Activated T-helper 1 cell treated with Interleukin-2 at 50 U/mL for 16 hours (primary cell): ENCODE measurements at regions not wholly inside any gene's neighbourhood (a gene's known extent, or its start where the extent isn't known, plus 50 kb on each side); places are given as distances from the start of the nearest gene placed in this dataset.
"Not testable (repeated sequence)": the region's sequence is repeated elsewhere in the genome, so short reads cannot be mapped to it uniquely, and the experiment has no call there.

ENCODE experiments used
- DNase-seq: peaks from one replicate; pipeline ENCODE4 v3.0.0-alpha.2; 2020; ENCODE audit warnings: low read depth

DNA sequence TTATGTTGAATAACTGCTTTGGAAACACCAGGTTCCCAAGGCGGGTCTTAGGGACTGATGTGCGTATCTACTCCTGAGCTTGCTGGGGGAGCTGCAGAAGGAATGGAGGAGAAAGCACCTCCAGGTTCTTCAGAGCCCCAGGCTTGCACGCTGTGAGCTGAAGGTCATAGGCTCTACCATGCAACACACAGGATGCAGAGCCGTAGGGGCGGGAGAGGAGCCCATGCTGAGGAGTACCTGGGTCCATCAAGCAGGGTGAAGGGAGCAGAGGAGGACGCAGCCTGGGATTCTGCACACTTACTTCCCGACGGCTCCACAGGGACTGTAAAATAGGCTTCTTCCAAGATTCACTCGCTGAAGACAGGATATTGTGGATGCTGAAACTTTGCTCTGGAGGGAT lies 426.5 kb upstream of the FRG1 start:
- no peak for DNase-seq

DNA sequence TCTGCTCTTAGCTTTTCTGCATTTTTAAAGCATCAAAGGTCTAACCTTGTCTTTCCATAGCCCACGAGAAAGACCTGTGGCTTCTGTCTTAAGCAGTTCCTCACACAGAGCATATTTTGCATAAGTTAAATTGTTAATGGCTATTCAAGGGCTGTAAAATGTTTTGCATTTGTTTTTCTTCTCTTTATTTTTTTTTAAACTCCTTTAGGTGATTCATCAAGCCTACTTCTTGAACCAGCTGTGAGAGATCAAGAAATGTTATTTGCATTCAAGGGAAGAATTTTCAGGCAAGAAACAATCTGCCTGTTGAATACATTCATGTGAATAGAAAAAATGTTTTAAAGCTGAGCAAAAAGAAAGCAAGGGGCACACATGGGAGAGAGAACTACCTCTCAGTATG lies 423.8 kb upstream of the FRG1 start:
- no peak for DNase-seq

DNA sequence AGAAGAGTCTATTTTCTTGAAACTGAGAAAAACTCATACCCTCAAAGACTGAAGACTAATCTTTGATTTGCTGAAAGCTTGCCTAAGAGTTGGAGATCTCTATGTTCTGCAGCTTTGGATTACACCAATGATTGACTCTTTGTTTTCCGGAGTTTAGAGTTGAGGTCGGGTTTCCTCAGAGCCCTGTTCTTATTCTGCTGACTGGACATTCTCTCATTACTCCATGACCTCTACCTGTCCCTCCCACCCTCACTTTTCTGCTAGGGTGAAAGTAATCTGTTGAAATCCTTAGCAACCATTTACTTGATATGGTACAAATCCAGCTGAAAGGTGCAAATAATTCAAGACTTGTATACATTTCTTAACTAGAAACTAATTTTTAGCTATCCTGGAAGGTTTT lies 421.5 kb upstream of the FRG1 start:
- no peak for DNase-seq

DNA sequence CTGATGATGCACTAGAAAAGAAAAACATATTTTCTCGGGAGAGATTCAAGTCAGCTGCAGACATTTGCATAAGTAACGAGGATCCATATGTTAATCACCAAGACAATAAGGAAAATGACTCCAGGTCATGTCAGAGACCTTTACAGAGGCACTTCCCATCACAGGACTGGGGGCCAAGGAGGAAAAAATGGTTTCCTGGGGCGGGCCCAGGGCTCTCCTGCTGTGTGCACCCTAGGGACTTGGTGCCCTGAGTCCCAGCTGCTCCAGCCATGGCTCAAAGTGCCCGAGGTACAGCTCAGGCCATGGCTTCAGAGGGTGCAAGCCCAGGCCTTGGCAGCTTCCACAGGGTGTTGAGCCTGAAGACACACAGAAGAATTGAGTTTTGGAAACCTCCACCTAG lies 415.4 kb upstream of the FRG1 start:
- no peak for DNase-seq

DNA sequence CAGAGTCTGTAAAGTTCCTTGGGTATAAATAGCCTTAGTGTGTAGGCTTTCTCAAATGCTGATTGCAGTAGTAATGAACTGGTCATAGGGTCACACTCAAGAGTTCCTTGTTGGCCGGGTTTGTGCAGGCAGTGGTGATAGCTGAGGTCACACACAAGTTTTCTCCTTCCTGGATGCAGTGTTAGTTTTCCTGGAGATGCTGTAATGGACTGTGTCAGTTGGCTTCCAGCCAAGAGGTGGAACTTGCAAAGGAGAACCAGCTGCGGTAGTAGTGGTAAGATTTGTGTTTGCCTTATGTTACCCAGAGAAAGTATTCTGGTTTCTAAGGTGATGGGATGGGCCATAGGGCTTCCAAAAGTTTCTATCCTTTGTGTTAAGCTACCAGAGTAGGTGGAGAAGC lies 409.8 kb upstream of the FRG1 start:
- DNase-seq: no peak

DNA sequence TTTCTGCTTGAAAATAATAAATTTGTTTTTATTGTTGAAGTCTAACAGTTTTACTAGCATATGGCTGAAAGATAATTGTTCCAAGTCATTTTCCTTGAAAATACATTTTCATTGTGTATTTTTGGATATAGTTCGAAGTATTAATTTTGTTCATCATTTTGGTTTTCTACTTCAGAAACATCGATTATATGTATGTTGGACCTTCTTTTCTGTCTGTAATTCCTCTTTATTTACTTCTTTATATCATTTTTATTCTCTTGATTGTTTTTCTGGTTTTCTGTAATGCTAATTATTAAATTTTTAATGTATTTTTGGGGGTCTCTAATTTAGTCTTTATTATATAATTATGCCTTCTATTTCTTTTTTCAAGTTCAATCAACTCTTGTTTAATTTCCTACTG lies 407.1 kb upstream of the FRG1 start:
- no peak for DNase-seq

DNA sequence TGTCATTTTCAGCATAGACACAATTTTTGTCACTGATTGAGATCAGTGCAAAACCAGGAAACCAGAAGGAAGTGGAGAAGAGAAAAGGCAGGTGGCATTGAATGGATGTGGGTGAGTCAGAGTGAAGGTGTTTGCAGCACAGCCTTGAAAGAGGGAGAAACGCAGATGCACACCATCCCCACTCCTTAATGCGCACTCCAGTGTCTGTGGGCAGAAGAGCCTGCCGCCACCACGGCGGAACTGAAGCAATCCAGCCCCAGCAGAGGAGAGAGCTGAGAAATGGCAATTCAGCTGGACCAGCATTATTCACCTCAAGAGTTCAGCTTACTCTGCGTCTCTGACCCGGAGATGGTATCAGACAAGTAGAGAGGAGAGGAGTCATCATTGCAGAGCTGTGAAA lies 393.1 kb upstream of the FRG1 start:
- no peak for DNase-seq

DNA sequence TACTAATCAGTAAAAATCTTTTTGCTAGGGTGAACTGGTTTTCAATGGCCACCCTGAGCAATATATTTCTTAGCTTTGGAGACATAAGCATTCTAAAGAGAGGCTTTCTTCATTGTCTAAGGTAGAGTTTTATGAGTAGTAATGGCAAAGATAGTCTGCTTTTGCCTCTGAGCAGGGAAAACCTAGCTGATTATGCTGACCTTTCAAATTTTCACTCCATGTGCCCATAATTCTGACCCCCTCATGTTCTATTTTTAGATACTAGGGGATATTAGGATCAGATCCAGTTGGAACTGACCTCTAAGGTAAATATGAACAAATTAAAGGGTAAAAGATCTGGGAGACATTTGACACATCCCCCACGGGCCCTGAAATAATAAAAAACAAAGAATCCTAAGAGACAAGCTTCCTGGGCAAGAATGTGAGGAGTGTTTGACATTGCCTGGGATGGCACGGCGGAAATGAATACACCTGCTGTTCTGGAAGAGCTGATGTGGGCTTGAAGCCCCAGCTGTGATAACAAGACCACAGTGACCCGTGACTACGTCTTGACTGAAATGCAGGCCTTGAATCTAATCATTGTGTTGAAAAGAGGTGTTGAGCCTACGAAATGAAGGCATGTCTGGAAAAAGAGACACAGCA lies 392.1 kb upstream of the FRG1 start:
- DNase-seq: no peak

DNA sequence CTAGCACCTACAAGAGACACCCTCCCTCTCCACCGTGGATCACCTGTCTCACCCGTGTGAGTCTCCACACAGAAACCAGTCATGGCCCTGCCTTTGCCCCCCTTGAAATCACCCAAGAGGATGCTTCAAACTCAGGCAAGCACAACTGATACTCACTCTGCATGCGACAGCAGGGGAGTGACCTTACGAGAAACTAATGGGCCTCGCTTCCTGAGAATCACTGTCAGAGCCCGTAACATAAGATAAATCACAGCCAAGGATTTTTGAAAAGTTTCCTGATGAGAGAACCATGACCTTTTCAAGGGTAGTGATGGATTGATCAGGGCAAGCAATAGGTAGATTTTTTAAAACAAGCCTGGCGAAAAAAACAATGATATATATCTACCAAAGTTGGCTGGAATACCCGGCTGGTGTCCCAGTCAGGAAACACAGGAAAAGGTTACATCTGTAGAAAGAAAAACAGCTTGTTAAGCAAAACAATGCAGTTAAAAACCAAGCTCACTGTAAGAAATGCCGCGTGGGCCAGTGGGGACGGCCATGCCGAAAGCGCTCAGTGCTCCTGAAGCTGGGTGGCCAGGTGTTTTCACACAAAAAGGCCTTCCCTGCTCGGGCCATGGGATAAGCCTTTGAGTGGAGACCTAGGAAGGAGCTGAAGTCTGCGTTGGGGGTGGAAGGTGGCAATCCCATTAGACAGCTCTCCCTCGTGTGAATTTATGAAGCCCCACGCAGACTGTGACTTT lies 388.6 kb upstream of the FRG1 start:
- DNase-seq: not testable (repeated sequence)

DNA sequence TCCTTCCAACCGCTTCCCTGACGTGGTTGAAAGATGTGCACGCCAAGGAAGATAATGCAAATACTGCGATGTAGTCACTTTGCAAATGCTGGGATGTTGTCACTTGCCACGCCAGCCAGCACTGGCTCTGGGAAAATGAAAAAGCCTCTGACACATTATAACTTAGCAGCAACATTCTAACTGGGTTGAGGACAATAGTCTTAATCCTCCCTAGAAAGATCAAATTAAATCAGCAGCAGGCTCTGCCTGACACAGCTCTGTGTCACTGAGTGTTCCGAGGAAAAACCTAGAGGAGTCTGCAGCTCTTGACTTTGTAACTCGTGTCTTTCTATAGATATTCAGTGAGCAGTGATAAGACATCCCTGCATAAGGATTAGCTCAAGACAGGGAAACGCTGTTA lies 380.1 kb upstream of the FRG1 start:
- DNase-seq: not testable (repeated sequence)

DNA sequence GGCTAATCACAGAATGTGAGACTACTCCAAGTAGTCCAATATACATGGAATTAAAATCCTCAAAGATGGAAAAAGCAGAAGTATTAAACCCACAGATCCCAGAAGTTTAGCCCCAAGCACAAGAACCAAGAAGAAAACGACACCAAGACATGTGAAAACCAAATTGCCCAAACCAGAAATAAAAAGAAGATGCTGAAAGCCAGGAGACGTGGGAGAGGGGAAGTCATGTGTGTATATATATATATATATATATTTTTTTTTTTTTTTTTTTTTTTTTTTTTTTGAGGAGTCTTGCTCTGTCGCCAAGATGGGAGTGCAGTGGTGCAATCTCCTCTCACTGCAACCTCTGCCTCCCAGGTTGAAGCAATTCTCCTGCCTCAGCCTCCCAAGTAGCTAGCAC lies 376.9 kb upstream of the FRG1 start:
- not testable (repeated sequence) for DNase-seq

DNA sequence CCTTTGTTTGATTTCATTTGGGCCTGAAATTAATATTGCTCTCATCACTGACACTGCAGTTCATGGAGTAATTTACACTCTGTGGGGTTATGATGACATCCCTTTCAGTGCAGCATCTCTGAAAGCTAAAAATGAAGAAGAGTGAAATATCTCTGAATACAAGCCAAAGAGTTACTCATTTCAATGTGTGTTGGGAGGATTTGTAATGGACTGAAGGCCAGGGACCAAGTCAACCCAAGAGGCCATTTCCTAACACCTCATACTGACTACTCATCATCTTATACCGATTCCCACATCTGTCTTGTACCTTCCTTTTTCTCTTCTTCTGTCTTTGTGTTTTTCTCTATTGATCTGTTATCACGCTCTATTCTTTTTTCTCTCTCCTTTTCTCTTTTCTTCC lies 374.4 kb upstream of the FRG1 start:
- not testable (repeated sequence) for DNase-seq

DNA sequence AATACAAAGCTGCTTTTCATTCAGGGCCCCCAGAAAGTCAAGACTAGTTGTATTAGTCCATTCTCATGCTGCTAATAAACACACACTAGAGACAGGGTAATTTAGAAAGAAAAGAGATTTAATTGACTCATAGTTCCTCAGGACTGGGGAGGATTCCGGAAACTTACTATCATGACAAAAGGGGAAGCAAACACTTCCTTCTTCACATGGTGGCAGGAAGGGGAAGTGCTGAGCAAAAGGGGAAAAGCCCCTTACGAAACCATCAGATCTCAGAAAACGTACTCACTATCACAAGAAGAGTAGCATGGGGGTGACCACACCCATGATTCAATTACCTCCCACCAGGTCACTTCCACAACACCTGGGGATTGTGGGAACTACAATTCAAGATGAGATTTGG lies 373.8 kb upstream of the FRG1 start:
- not testable (repeated sequence) for DNase-seq

DNA sequence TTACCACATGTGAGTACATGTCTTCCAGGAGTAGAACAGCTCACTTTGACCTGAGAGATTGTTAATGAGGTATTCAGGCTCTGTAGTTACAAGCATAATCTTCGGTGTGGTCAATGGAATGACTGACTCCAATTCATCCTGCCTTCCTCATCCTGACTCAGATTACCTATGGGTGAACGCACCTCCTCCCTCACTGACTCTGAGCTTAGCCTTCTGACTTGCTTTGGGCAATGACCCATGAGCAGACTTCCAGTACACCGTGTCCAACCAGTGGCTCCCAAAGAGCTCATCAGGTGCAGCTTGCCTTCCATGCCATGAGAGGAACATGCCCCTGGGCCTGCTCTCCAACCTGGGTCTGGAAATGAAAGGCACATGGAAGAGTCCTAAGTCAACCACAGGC lies 361.0 kb upstream of the FRG1 start:
- DNase-seq: not testable (repeated sequence)

DNA sequence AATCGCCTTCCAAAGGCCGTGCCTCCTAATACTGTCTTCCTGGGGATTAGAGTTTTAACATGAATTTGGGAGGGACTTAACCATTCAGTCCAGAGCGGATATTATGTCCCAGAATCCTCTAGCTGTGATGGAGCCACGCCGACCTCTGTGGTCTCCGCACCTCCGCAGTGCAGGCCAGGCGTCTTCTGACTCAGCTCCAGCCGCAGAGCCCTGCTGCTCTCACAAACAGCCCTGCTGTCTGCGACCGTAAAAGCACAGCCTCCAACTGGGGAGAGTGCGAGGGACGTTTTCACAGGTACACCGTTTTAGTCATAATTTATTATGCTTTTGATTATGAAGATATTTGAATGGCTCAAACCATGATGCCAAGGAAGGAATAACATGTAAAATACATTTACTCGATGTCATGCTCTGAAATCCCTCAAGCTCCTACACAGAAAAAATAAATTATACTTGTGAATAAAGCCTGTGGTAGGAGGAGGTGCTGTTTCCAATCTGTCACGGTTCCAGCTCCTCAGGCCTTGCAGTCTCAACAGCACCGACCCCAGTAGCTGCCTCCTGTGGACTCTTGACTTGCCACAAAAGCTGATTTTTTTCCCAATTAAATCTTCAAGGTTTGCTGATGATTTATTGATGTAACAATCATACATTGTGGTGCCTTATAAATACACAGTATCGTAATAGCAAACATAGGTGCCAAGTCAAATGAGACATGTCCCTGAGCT lies 353.6 kb upstream of the FRG1 start:
- DNase-seq: not testable (repeated sequence)

DNA sequence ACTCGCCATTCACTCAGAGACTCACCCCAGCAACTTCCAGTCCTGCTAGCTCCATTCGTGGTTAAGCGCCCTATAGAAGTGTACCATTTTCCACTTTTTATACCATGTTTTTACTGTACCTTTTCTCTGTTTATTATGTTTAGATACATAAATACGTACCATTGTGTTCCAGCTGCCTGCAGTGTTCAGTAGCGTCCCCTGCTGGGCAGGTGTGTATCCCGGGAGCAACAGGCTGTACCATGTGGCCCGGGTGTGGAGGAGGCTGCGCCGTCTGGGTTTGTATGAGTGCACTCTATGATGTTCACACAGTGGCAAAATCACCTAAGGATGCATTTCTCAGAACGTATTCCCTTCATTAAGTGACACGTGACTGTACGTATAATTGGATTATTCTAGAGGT lies 351.5 kb upstream of the FRG1 start:
- DNase-seq: not testable (repeated sequence)

DNA sequence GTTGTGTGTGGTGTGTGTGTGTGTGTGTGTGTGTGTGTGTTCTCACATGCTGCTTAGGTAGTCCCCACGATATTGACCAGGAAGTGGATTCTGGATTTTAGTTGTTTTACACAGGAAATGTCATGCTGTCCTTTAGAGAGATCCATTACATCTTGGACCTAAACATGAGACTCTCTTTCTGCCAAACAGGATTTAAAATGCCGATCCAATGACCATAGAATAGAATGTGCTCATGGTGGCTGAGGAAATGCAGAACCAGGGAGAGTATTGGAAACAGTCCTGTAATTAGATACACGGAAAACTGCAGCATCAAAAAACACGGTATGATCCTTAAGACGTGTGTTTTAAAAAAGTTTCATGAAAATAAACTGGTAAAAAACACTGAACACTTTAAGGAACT lies 347.8 kb upstream of the FRG1 start:
- DNase-seq: no peak

DNA sequence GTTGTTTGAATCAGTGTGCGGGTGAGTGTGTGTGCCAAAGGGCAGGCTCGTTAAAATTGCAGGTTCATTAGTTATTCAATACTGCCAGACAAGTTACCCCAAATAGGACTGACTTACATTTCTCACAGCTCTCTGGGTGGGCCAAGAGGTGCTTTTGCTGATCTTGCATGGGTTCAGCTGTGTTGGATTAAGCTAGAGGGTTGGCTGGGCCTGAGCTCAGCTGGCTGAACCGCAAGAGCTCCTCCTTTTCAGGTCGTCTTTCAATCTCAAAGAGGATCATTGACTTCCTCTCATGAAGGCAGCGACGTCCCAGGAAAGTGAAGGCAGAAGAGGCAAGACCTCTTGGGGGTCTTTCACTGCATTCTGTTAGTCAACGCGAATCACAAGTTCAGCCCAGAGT lies 343.3 kb upstream of the FRG1 start:
- DNase-seq: no peak

DNA sequence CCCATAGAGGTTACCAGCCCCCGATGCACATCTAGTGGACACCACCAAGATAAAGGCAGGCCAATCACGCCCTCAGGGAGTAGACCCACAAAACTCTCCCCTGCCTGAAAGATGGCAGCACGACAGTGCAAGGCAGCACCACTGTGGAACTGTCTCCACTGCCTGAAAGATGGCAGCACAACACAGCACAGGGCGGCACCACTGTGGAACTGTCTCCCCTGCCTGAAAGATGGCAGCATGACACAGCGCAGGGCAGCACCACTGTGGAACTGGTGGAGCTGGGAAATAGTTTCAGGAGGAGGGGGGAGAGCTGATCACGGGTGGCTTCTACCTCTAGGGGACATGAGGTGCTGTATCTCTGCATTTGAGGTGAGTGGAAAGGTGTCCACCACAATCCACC lies 340.4 kb upstream of the FRG1 start:
- DNase-seq: no peak

DNA sequence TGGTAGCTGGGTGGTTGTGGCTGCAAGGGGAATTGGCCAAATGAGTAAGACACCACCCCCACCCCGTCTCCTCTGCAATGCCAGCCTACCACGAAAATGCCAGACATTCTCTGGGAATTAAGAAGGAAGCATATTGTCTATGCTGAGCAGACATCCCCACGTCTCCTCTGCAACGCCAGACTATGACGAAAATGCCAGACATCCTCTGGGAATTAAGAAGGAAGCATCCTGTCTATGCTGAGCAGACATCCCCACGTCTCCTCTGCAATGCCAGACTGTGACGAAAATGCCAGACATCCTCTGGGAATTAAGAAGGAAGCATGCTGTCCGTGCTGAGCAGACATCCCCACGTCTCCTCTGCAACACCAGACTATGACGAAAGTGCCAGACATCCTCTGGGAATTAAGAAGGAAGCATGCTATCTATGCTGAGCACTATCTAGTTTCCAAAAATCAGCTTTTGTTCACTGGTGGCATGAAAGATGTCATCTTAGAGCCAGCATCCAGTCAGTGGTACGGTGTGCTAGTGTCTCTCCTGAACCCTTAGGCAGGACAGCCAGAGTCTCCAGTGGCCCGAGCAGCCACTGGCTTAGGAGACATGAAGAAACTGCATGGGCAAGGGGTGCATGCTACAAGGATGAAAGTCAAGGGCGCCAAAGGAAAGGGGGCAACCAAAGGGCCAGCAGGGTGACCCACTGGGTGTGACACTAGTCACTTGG lies 339.8 kb upstream of the FRG1 start:
- DNase-seq: no peak

DNA sequence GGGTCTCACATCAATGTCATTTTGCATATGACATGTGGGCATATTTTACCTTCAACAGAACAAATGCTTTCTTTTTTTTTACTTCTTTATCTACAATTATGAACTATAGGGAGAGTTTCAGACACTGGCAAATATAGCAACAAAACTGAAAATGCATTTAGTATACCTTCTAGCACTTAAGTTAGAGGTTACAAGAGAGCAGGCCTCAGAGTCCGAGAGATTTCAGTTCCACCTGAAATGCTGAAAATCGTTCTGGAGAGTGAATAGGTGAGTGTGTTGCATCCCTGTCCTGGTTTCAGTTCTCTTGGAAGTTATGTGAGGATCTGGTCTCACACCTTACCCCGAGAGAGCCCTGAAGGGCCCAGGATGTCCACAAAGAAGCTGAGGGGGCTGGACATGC lies 337.8 kb upstream of the FRG1 start:
- DNase-seq: not testable (repeated sequence)

DNA sequence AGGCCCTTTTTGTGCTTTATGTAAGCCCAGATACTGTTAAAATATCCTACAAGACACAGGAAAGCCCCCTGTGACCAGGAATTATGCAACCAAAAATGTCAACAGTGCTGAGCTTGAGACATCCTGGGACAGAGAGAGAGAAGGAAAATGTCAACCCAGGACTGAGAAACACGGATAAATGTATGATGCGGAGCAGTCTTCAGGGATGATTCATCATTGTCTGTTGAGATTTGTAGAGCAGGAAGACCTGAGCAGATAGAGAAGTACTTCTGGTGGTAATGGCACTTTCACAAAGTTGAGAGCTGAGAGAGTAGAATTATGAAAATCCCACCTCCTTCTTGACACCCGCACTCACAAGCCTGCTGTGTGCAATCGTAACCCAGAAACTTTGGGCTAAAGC lies 330.1 kb upstream of the FRG1 start:
- DNase-seq: not testable (repeated sequence)

DNA sequence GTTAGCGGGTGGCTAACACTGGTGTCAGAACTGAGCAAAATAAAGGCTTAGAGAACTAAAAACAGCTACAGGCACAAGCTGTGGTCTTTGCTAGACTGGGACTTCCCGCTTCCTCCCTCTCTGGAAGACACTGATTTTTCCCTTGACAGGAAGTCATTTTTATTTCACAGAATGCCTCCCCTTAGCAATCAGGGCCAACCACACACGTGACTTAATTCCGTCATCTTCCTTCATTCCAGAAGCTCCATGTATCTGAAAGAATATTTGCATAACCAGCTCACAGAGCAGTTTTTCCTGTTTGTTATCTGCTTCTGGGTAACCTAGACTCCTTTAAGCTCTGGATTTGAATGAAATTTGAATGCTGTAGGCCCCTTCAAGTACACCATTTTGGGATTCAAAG lies 327.5 kb upstream of the FRG1 start:
- no peak for DNase-seq
